Activated CD4-positive, alpha-beta T cell treated with anti-CD3 and anti-CD28 coated beads for 36 hours (primary cell): ENCODE measurements at regions not wholly inside any gene's neighbourhood (a gene's known extent, or its start where the extent isn't known, plus 50 kb on each side); places are given as distances from the start of the nearest gene placed in this dataset.

Experiments
- ATAC-seq: fragments of 200-7000 bp; cut with Tn5 transposase; one replicate; pipeline ENCODE4 v1.10.0; 2021; ENCODE audit warnings: mild to moderate bottlenecking, moderate library complexity
- CTCF ChIA-PET: fragments of 350-600 bp; sonication (Branson Sonifier 250); formaldehyde crosslinking; loops from one replicate; lab custom pipeline; 2021; ENCODE audit warnings: antibody characterized with exemption; lab: Charles Lee
- POLR2A ChIA-PET: fragments of 350-600 bp; sonication (Branson Sonifier 250); formaldehyde crosslinking; loops from one replicate; lab custom pipeline; 2021; ENCODE audit warnings: antibody characterized with exemption, inconsistent platforms; lab: Charles Lee
- DNase-seq: peaks from one replicate; pipeline ENCODE4 v3.0.0-alpha.2; 2020
- H3K27ac Mint-ChIP-seq: one replicate; pipeline ENCODE4 v1.8.0; 2021; ENCODE audit warnings: mixed read lengths
- H3K27me3 Mint-ChIP-seq: one replicate; pipeline ENCODE4 v1.8.0; 2021; ENCODE audit warnings: mixed read lengths
- H3K36me3 Mint-ChIP-seq: one replicate; pipeline ENCODE4 v1.8.0; 2021; ENCODE audit warnings: low read depth, mixed read lengths
- H3K4me1 Mint-ChIP-seq: one replicate; pipeline ENCODE4 v1.8.0; 2021; ENCODE audit warnings: mixed read lengths
- H3K4me3 Mint-ChIP-seq: one replicate; pipeline ENCODE4 v1.8.0; 2021; ENCODE audit warnings: mild to moderate bottlenecking, moderate library complexity, mixed read lengths
- H3K9me3 Mint-ChIP-seq: one replicate; pipeline ENCODE4 v1.8.0; 2021; ENCODE audit warnings: low read depth, mixed read lengths
- intact Hi-C, 2 experiments: fragments of 100-400 bp; cut with DNase I in 1 of 2; cut with micrococcal nuclease in 1 of 2; formaldehyde crosslinking; loops; one replicate each; pipeline versions ENCODE4 v1.14.2 to v1.15.1; 2022 to 2024; cut with DNase I, micrococcal nuclease

- no peak overlapping the region for H3K4me3 Mint-ChIP-seq
- POLR2A ChIA-PET = no interaction called here
- no peaks in the 10 kb centered on the region for H3K27me3 Mint-ChIP-seq
- DNase-seq = no peak
- intact Hi-C loops = no loop called here
- CTCF ChIA-PET = no interaction called here
- H3K9me3 Mint-ChIP-seq = peaks cover 6% of the 10 kb centered on the region
- no peaks in the 10 kb centered on the region for H3K4me1 Mint-ChIP-seq
- no peaks in the 10 kb centered on the region for H3K36me3 Mint-ChIP-seq
- H3K27ac Mint-ChIP-seq = no peak overlapping the region
- no peak for ATAC-seq
These were observed 394.4 kb upstream of the TBX3 start for GRCh38 chr12:115078334-115078733.

GRCh38 chr12:115075552-115076170 is 391.7 kb upstream of the TBX3 start:
- no peak overlapping the region for H3K4me3 Mint-ChIP-seq
- POLR2A ChIA-PET = no interaction called here
- peaks cover 11% of the 10 kb centered on the region for H3K9me3 Mint-ChIP-seq
- intact Hi-C loops = no loop called here
- no peaks in the 10 kb centered on the region for H3K36me3 Mint-ChIP-seq
- CTCF ChIA-PET = no interaction called here
- H3K4me1 Mint-ChIP-seq = no peaks in the 10 kb centered on the region
- H3K27ac Mint-ChIP-seq = no peak overlapping the region
- ATAC-seq (no peak), DNase-seq (no peak)
- H3K27me3 Mint-ChIP-seq = peaks cover 3% of the 10 kb centered on the region

- Mint-ChIP-seq H3K36me3 (no peaks in the 10 kb centered on the region), H3K4me1 (no peaks in the 10 kb centered on the region), H3K4me3 (no peak overlapping the region), H3K27ac (no peak overlapping the region), H3K9me3 (peaks cover 11% of the 10 kb centered on the region), H3K27me3 (peaks cover 3% of the 10 kb centered on the region)
- intact Hi-C loops = no loop called here
- ATAC-seq (no peak), DNase-seq (no peak)
- ChIA-PET CTCF (interaction anchor here (0.6 kb wide), 1 partner anchor 454 kb away, joined by 3 read pairs; no protein-coding TSS in a partner anchor), POLR2A (interaction anchor here (0.5 kb wide), 1 partner anchor 1614 kb away, joined by 4 read pairs; no protein-coding TSS in a partner anchor)
These were observed 390.6 kb upstream of the TBX3 start for GRCh38 chr12:115074617-115075016.

GRCh38 chr12:115072712-115073111 is 388.7 kb upstream of the TBX3 start:
- intact Hi-C loops = no loop called here
- CTCF ChIA-PET = no interaction called here
- no peak overlapping the region for H3K4me3 Mint-ChIP-seq
- POLR2A ChIA-PET = no interaction called here
- DNase-seq (no peak), ATAC-seq (no peak)
- H3K27me3 Mint-ChIP-seq = peaks cover 3% of the 10 kb centered on the region
- no peak overlapping the region for H3K27ac Mint-ChIP-seq
- no peaks in the 10 kb centered on the region for H3K4me1 Mint-ChIP-seq
- no peaks in the 10 kb centered on the region for H3K36me3 Mint-ChIP-seq
- H3K9me3 Mint-ChIP-seq = peaks cover 14% of the 10 kb centered on the region

- no peaks in the 10 kb centered on the region for H3K36me3 Mint-ChIP-seq
- H3K9me3 Mint-ChIP-seq = peaks cover 12% of the 10 kb centered on the region
- H3K4me3 Mint-ChIP-seq = no peak overlapping the region
- no peak overlapping the region for H3K27ac Mint-ChIP-seq
- DNase-seq = no peak
- no peak for ATAC-seq
- H3K4me1 Mint-ChIP-seq = no peaks in the 10 kb centered on the region
- intact Hi-C loops = no loop called here
- ChIA-PET POLR2A (no interaction called here), CTCF (interaction anchor here (0.7 kb wide), 1 partner anchor 399 kb away, joined by 3 read pairs; no protein-coding TSS in a partner anchor)
- H3K27me3 Mint-ChIP-seq = peaks cover 3% of the 10 kb centered on the region
These were observed 386.3 kb upstream of the TBX3 start for GRCh38 chr12:115070313-115070712.

- intact Hi-C loops = no loop called here
These were observed 380.3 kb upstream of the TBX3 start for GRCh38 chr12:115064296-115064695.

GRCh38 chr12:115062741-115063140 is 378.8 kb upstream of the TBX3 start:
- H3K4me3 Mint-ChIP-seq = no peak overlapping the region
- peaks cover 11% of the 10 kb centered on the region for H3K9me3 Mint-ChIP-seq
- ChIA-PET CTCF (interaction anchor here (1.1 kb wide), 1 partner anchor 12 kb away, joined by 4 read pairs; no protein-coding TSS in a partner anchor), POLR2A (no interaction called here)
- no peak overlapping the region for H3K27ac Mint-ChIP-seq
- H3K27me3 Mint-ChIP-seq = no peaks in the 10 kb centered on the region
- intact Hi-C loops = no loop called here
- no peaks in the 10 kb centered on the region for H3K36me3 Mint-ChIP-seq
- DNase-seq (no peak), ATAC-seq (no peak)
- H3K4me1 Mint-ChIP-seq = no peaks in the 10 kb centered on the region

More at GRCh38 chr12:115064296-115064695, 380.3 kb upstream of the TBX3 start:
- H3K4me3 Mint-ChIP-seq = no peak overlapping the region
- DNase-seq (no peak), ATAC-seq (no peak)
- peaks cover 8% of the 10 kb centered on the region for H3K9me3 Mint-ChIP-seq
- H3K27ac Mint-ChIP-seq = no peak overlapping the region
- ChIA-PET POLR2A (no interaction called here), CTCF (no interaction called here)
- no peaks in the 10 kb centered on the region for H3K4me1 Mint-ChIP-seq
- no peaks in the 10 kb centered on the region for H3K36me3 Mint-ChIP-seq
- no peaks in the 10 kb centered on the region for H3K27me3 Mint-ChIP-seq

- H3K27ac Mint-ChIP-seq = no peak overlapping the region
- POLR2A ChIA-PET = no interaction called here
These were observed 376.6 kb upstream of the TBX3 start for GRCh38 chr12:115060477-115061168.

GRCh38 chr12:115057445-115057844 is 373.5 kb upstream of the TBX3 start:
- Mint-ChIP-seq H3K36me3 (no peaks in the 10 kb centered on the region), H3K4me1 (no peaks in the 10 kb centered on the region), H3K9me3 (peaks cover 8% of the 10 kb centered on the region), H3K27me3 (no peaks in the 10 kb centered on the region), H3K4me3 (no peak overlapping the region), H3K27ac (no peak overlapping the region)
- no peak for ATAC-seq
- ChIA-PET CTCF (no interaction called here), POLR2A (no interaction called here)
- intact Hi-C loops = no loop called here
- DNase-seq = no peak

More at GRCh38 chr12:115060477-115061168, 376.6 kb upstream of the TBX3 start:
- intact Hi-C loops = no loop called here
- Mint-ChIP-seq H3K4me3 (no peak overlapping the region), H3K36me3 (no peaks in the 10 kb centered on the region), H3K9me3 (peaks cover 8% of the 10 kb centered on the region), H3K27me3 (no peaks in the 10 kb centered on the region), H3K4me1 (no peaks in the 10 kb centered on the region)
- ATAC-seq (no peak), DNase-seq (no peak)
- CTCF ChIA-PET = no interaction called here

GRCh38 chr12:115051378-115051777 is 367.4 kb upstream of the TBX3 start:
- DNase-seq = no peak
- Mint-ChIP-seq H3K27me3 (no peaks in the 10 kb centered on the region), H3K4me3 (no peak overlapping the region), H3K4me1 (no peaks in the 10 kb centered on the region), H3K9me3 (peaks cover 2% of the 10 kb centered on the region), H3K27ac (no peak overlapping the region), H3K36me3 (no peaks in the 10 kb centered on the region)
- intact Hi-C loops = no loop called here
- ChIA-PET CTCF (no interaction called here), POLR2A (no interaction called here)
- ATAC-seq = no peak

GRCh38 chr12:115049614-115050013 is 365.6 kb upstream of the TBX3 start:
- intact Hi-C loops = no loop called here
- Mint-ChIP-seq H3K27ac (no peak overlapping the region), H3K4me1 (no peaks in the 10 kb centered on the region), H3K4me3 (no peak overlapping the region), H3K36me3 (no peaks in the 10 kb centered on the region), H3K27me3 (no peaks in the 10 kb centered on the region), H3K9me3 (no peaks in the 10 kb centered on the region)
- no peak for DNase-seq
- CTCF ChIA-PET = no interaction called here
- ATAC-seq = no peak
- POLR2A ChIA-PET = no interaction called here

- ChIA-PET POLR2A (no interaction called here), CTCF (no interaction called here)
- intact Hi-C loops = no loop called here
- DNase-seq (no peak), ATAC-seq (no peak)
- no peaks in the 10 kb centered on the region for H3K36me3 Mint-ChIP-seq
- H3K27me3 Mint-ChIP-seq = no peaks in the 10 kb centered on the region
- H3K4me1 Mint-ChIP-seq = no peaks in the 10 kb centered on the region
- H3K4me3 Mint-ChIP-seq = no peak overlapping the region
- H3K27ac Mint-ChIP-seq = no peak overlapping the region
- H3K9me3 Mint-ChIP-seq = no peaks in the 10 kb centered on the region
These were observed 362.8 kb upstream of the TBX3 start for GRCh38 chr12:115046805-115047204.
